ENCODE measurements at regions not wholly inside any gene's neighbourhood (a gene's known extent, or its start where the extent isn't known, plus 50 kb on each side); places are given as distances from the start of the nearest gene placed in this dataset.

- WGBS, 5 donors = 26 to 43% (median 39%) methylated on average over 4 of the region's 4 CpGs
Observed at GRCh38 chr5:141737535-141737934, 55.5 kb upstream of the ARAP3 start.

GRCh38 chr5:141735823-141736222 is 53.8 kb upstream of the ARAP3 start:
- Histone ChIP-seq H3K27me3 (peaks cover 0 to 38% (median 0%) of the 10 kb centered on the region in 3 donors), H3K27ac (no peak overlapping the region), H3K9me3 (no peaks in the 10 kb centered on the region), H3K36me3 (no peaks in the 10 kb centered on the region), H3K4me1 (no peaks in the 10 kb centered on the region), H3K4me3 (no peak overlapping the region)
- TF ChIP-seq POLR2AphosphoS5 (IDR thresholded peaks at IDR 0.05) = no peak
- TF ChIP-seq EP300 (IDR thresholded peaks at IDR 0.05) = no peak
- TF ChIP-seq CTCF (IDR thresholded peaks at IDR 0.05) = no peak
- DNase-seq = no peak
- intact Hi-C loops (cut with DNase I; ENCODE audit: low total_unique reads) = no loop called here
- WGBS, 5 donors = 14 to 29% (median 21%) methylated on average over 1 of the region's 1 CpG

More at GRCh38 chr5:141737535-141737934, 55.5 kb upstream of the ARAP3 start:
- Histone ChIP-seq H3K9me3 (no peaks in the 10 kb centered on the region), H3K27ac (no peak overlapping the region), H3K4me1 (no peaks in the 10 kb centered on the region), H3K27me3 (peaks cover 0 to 52% (median 0%) of the 10 kb centered on the region in 3 donors), H3K36me3 (no peaks in the 10 kb centered on the region), H3K4me3 (no peak overlapping the region)
- intact Hi-C loops (cut with DNase I; ENCODE audit: low total_unique reads) = no loop called here
- no peak for DNase-seq
- TF ChIP-seq POLR2A (IDR thresholded peaks at IDR 0.05) (no peak), POLR2AphosphoS5 (IDR thresholded peaks at IDR 0.05) (no peak), CTCF (IDR thresholded peaks at IDR 0.05) (no peak), EP300 (IDR thresholded peaks at IDR 0.05) (no peak)

GRCh38 chr5:141734501-141735229 is 52.6 kb upstream of the ARAP3 start:
- 52 to 54% (median 53%) methylated on average over 4 of the region's 4 CpGs for WGBS, 5 donors
- Histone ChIP-seq H3K27me3 (peaks cover 0 to 36% (median 0%) of the 10 kb centered on the region in 3 donors), H3K4me1 (no peaks in the 10 kb centered on the region), H3K9me3 (no peaks in the 10 kb centered on the region), H3K4me3 (no peak overlapping the region), H3K36me3 (no peaks in the 10 kb centered on the region), H3K27ac (no peak overlapping the region)
- intact Hi-C loops (cut with DNase I; ENCODE audit: low total_unique reads) = no loop called here
- DNase-seq = peak; percentile 35 to 90
- TF ChIP-seq POLR2AphosphoS5 (IDR thresholded peaks at IDR 0.05) (no peak), CTCF (IDR thresholded peaks at IDR 0.05) (no peak), POLR2A (IDR thresholded peaks at IDR 0.05) (no peak), EP300 (IDR thresholded peaks at IDR 0.05) (no peak)

GRCh38 chr5:141733198-141733597 is 51.2 kb upstream of the ARAP3 start:
- no peak for TF ChIP-seq CTCF (IDR thresholded peaks at IDR 0.05)
- no peak for TF ChIP-seq POLR2A (IDR thresholded peaks at IDR 0.05)
- TF ChIP-seq POLR2AphosphoS5 (IDR thresholded peaks at IDR 0.05) = no peak
- TF ChIP-seq EP300 (IDR thresholded peaks at IDR 0.05) = no peak
- no peak for DNase-seq
- no peaks in the 10 kb centered on the region for H3K9me3 ChIP-seq
- intact Hi-C loops (cut with DNase I; ENCODE audit: low total_unique reads) = no loop called here
- no peak overlapping the region for H3K4me3 ChIP-seq
- H3K36me3 ChIP-seq = no peaks in the 10 kb centered on the region
- H3K27me3 ChIP-seq = peaks cover 0 to 35% (median 0%) of the 10 kb centered on the region in 3 donors
- 58 to 72% (median 69%) methylated on average over 2 of the region's 2 CpGs for WGBS, 5 donors
- no peaks in the 10 kb centered on the region for H3K4me1 ChIP-seq
- no peak overlapping the region for H3K27ac ChIP-seq
